Esophagus (tissue), 2 donors: ENCODE measurements at regions not wholly inside any gene's neighbourhood (a gene's known extent, or its start where the extent isn't known, plus 50 kb on each side); places are given as distances from the start of the nearest gene placed in this dataset.
A peak's percentile ranks its signal among the peaks of the same experiment; 100 is the strongest.

Experiments
- H3K27ac ChIP-seq, 2 donors: one replicate each; pipeline ENCODE4 v1.5.1; 2013; ENCODE audit warnings: low read depth in 2 of 2, mild to moderate bottlenecking in 2 of 2, inconsistent platforms in 1 of 2, low read length in 1 of 2, moderate library complexity in 1 of 2
- H3K27me3 ChIP-seq, 2 donors: one replicate each; pipeline ENCODE4 v1.6.1; 2013; ENCODE audit warnings: low read length in 2 of 2, control low read depth in 1 of 2, mild to moderate bottlenecking in 1 of 2; ENCODE audit not compliant: insufficient read depth in 2 of 2, control insufficient read depth in 1 of 2
- H3K36me3 ChIP-seq, 2 donors: one replicate each; pipeline ENCODE4 v1.6.1; 2013; ENCODE audit warnings: low read length in 1 of 2; ENCODE audit not compliant: control insufficient read depth in 2 of 2, insufficient read depth in 2 of 2
- H3K4me1 ChIP-seq, 2 donors: one replicate each; pipeline ENCODE4 v1.6.1; 2013; ENCODE audit warnings: low read length in 1 of 2; ENCODE audit not compliant: control insufficient read depth in 2 of 2, insufficient read depth in 2 of 2
- H3K4me3 ChIP-seq, 2 donors: one replicate each; pipeline ENCODE4 v1.5.1; 2013; ENCODE audit warnings: low read length in 2 of 2, mild to moderate bottlenecking in 2 of 2, low read depth in 1 of 2, moderate library complexity in 1 of 2
- H3K9me3 ChIP-seq, 2 donors: one replicate each; pipeline ENCODE4 v1.6.1; 2013; ENCODE audit warnings: mild to moderate bottlenecking in 2 of 2, low read depth in 1 of 2, low read length in 1 of 2, moderate library complexity in 1 of 2; ENCODE audit not compliant: control insufficient read depth in 2 of 2, insufficient read depth in 1 of 2
- WGBS, 2 donors: extraction: QIAGEN DNeasy Blood & Tissue Kit; methylation state at CpG; one replicate each; pipeline ENCODE4 v1.1.7; 2013; 5-methylcytosine and 5-hydroxymethylcytosine counted together
- donor health status: healthy with polysubstance abuse.
- donor health status: Bipolar disorder and iron deficiency.

DNA sequence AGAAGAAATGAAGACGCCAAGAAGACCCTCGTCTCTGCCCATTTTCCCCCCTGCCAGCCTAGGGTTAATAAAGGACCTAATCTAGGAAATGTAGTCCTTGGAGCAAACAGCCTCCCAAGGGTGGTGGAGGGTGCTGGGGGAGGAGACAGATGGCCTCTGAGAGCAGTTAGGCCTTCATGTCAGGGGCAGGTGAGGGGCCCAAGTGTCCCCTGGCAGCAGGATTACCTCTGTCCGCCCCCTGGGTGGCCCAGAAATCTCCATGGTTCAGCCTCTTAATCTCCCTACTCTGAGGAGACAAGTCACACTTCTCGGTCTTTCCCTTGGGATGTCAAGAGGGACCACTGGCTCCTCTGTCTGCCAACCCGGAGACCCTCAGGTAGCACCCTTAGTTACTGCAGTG, 365.4 kb upstream of the TNRC6C start:
- no peak overlapping the region for H3K4me3 ChIP-seq
- no peaks in the 10 kb centered on the region for H3K4me1 ChIP-seq
- WGBS, 2 donors: 81 to 90% methylated on average over 5 of the region's 5 CpGs
- no peaks in the 10 kb centered on the region for H3K9me3 ChIP-seq
- H3K36me3 ChIP-seq: no peaks in the 10 kb centered on the region
- no peak overlapping the region for H3K27ac ChIP-seq
- H3K27me3 ChIP-seq: no peaks in the 10 kb centered on the region

DNA sequence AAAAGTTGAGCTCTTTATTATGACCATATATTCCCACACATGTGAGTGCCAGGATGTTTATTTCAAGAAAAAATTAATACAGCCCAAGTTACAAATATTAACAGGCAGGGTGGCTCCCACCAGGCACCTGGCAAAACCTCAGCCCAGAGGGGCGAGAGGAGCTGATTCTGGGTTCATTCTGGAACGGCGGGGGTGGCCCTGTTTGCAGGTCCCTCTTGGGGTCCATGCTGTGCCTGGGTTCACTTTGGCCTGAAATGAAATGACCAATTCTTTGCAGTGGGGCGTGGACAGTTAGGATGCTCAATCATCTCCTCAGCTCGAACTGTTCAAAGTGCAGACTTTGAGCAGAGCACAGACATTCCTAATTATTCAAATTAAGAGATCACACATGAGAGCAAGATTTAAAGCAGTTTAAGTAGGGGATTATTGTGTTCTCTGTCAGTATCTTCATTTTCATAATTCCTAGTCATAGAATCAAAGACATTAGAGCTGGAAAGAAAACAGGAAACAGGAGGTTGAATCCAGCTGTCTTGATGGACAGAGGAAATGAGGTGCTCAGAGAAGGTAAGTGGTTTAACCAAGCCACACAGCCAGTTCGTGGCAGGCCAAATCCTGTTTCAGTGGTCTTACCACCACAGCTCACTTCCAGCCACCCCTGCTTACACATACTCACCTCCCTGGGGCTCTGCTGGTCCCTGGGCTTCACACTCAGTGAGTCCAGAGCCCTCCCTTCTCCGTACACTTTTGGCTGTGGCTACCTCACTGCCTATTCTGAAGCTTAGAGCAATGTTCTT, 363.9 kb upstream of the TNRC6C start:
- no peaks in the 10 kb centered on the region for H3K27me3 ChIP-seq
- no peak overlapping the region for H3K4me3 ChIP-seq
- H3K4me1 ChIP-seq: no peaks in the 10 kb centered on the region
- H3K27ac ChIP-seq: no peak overlapping the region
- H3K9me3 ChIP-seq: no peaks in the 10 kb centered on the region
- WGBS, 2 donors: 78 to 81% methylated on average over 7 of the region's 7 CpGs
- H3K36me3 ChIP-seq: no peaks in the 10 kb centered on the region

DNA sequence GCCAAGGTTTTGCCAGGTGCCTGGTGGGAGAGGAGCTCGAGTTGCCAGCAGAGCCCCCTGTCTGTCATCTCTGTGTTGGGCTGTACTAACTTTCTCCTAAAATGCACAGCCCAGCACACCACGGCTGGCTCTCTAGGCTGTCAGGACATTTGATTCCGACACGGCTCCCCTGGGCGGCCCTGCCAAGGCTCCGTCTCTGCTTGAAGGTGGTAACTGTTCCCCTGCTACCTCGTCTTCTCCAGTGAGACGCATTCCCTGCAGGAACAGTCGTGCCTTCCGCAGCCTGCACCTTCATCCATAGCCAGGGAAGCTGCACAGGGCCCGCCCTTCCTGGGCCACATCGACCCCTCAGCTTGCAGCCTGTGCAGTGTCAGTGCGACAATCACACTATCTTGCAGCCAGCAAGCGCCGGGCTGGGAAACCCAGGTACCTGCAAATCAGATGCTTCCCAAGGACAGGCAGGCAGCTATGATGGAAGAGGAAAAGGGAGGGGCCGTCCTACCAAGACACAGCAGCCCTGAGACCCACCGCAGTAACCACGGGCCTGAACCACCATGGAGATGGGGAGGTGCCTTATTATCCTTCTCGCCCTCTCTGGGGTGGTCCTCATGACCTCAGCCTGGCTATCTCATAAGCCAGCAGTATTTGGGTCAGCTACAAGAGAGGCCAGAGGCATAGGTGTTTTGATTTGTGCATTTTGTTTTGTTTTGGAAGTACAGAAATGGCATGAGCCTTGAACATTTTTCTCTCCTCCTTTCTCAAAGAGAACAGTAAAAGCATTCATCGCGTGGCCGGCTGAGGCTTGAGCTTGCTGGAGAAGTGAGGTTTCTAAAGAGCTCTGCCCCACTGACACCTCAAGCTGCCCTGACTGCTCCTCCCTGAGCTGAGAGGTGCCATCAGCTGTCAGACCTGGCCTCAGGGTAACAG, 361.7 kb upstream of the TNRC6C start:
- H3K9me3 ChIP-seq: no peaks in the 10 kb centered on the region
- no peaks in the 10 kb centered on the region for H3K36me3 ChIP-seq
- no peak overlapping the region for H3K4me3 ChIP-seq
- H3K4me1 ChIP-seq: no peaks in the 10 kb centered on the region
- 84 to 85% methylated on average over 22 of the region's 22 CpGs for WGBS, 2 donors
- no peak overlapping the region for H3K27ac ChIP-seq
- H3K27me3 ChIP-seq: no peaks in the 10 kb centered on the region

- H3K9me3 ChIP-seq: no peaks in the 10 kb centered on the region
- H3K27me3 ChIP-seq: no peaks in the 10 kb centered on the region
- H3K4me1 ChIP-seq: no peaks in the 10 kb centered on the region
- WGBS, 2 donors: 86 to 88% methylated on average over 19 of the region's 19 CpGs
- no peak overlapping the region for H3K27ac ChIP-seq
- no peak overlapping the region for H3K4me3 ChIP-seq
- H3K36me3 ChIP-seq: no peaks in the 10 kb centered on the region
These were observed 360.9 kb upstream of the TNRC6C start for GRCh38 chr17:77597418-77598240.

GRCh38 chr17:77598241-77598620, 360.3 kb upstream of the TNRC6C start:
- no peak overlapping the region for H3K4me3 ChIP-seq
- WGBS, 2 donors: 82% methylated on average over 4 of the region's 4 CpGs
- H3K36me3 ChIP-seq: no peaks in the 10 kb centered on the region
- H3K4me1 ChIP-seq: no peaks in the 10 kb centered on the region
- H3K9me3 ChIP-seq: no peaks in the 10 kb centered on the region
- no peak overlapping the region for H3K27ac ChIP-seq
- H3K27me3 ChIP-seq: no peaks in the 10 kb centered on the region

GRCh38 chr17:77599699-77600098, 358.8 kb upstream of the TNRC6C start:
- H3K27me3 ChIP-seq: no peaks in the 10 kb centered on the region
- no peak overlapping the region for H3K27ac ChIP-seq
- no peak overlapping the region for H3K4me3 ChIP-seq
- no peaks in the 10 kb centered on the region for H3K9me3 ChIP-seq
- H3K36me3 ChIP-seq: no peaks in the 10 kb centered on the region
- peaks cover 0 to 3% of the 10 kb centered on the region in 2 donors for H3K4me1 ChIP-seq

DNA sequence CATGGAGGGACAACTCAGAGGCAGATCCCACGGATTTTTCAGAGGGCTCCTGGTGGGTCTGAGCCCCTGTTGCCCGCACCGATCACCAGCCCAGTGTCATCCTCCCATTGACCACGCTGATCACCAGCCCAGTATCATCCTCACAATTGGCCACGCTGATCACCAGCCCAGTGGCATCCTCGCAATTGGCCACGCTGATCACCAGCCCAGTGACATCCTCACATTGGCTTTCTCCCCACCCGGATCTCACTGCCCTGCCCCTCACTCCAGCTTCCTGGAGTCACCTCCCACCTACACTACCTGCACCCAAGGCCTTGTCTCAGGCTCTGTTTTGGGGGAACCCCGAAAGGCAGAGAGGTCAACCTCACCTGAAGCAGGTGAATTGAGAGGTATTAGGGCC, 358.2 kb upstream of the TNRC6C start:
- H3K4me1 ChIP-seq: peaks cover 0 to 3% of the 10 kb centered on the region in 2 donors
- peak overlapping the region in 1 of 2 donors; percentile 70 for H3K27ac ChIP-seq
- WGBS, 2 donors: 94 to 95% methylated on average over 9 of the region's 9 CpGs
- no peak overlapping the region for H3K4me3 ChIP-seq
- H3K27me3 ChIP-seq: no peaks in the 10 kb centered on the region
- no peaks in the 10 kb centered on the region for H3K36me3 ChIP-seq
- H3K9me3 ChIP-seq: no peaks in the 10 kb centered on the region

GRCh38 chr17:77601054-77601979, 357.2 kb upstream of the TNRC6C start:
- H3K36me3 ChIP-seq: no peaks in the 10 kb centered on the region
- no peak overlapping the region for H3K4me3 ChIP-seq
- H3K4me1 ChIP-seq: peaks cover 0 to 3% of the 10 kb centered on the region in 2 donors
- peak overlapping the region; percentile 16 to 70 for H3K27ac ChIP-seq
- 77 to 82% methylated on average over 18 of the region's 18 CpGs for WGBS, 2 donors
- no peaks in the 10 kb centered on the region for H3K27me3 ChIP-seq
- H3K9me3 ChIP-seq: no peaks in the 10 kb centered on the region
